Prostate gland (tissue), 2 donors: ENCODE measurements at regions not wholly inside any gene's neighbourhood (a gene's known extent, or its start where the extent isn't known, plus 50 kb on each side); places are given as distances from the start of the nearest gene placed in this dataset.
A peak's percentile ranks its signal among the peaks of the same experiment; 100 is the strongest.
"Not testable (repeated sequence)": the region's sequence is repeated elsewhere in the genome, so short reads cannot be mapped to it uniquely, and the experiment has no call there.

Source experiments
- DNase-seq: peaks from one replicate; pipeline ENCODE4 v3.0.0-alpha.2; 2019; ENCODE audit warnings: low spot score
- H3K27ac ChIP-seq, 2 donors: fragments of 200-600 bp; sonication (generic); 2 replicates each; pipeline ENCODE4 v1.5.1; 2017 to 2019
- H3K27me3 ChIP-seq: fragments of 200-600 bp; sonication (generic); replicated peaks from 2 replicates; pipeline ENCODE4 v1.5.1; 2019; ENCODE audit not compliant: insufficient read depth
- H3K36me3 ChIP-seq, 2 donors: fragments of 200-600 bp; sonication (generic); 1 replicate in 1 of 2; 2 replicates in 1 of 2; pipeline versions ENCODE4 v1.5.1 to v1.8.1; 2017 to 2019
- H3K4me1 ChIP-seq: fragments of 200-600 bp; sonication (generic); replicated peaks from 2 replicates; pipeline ENCODE4 v1.5.1; 2019
- H3K4me3 ChIP-seq, 2 donors: fragments of 200-600 bp; sonication (generic); 2 replicates each; pipeline ENCODE4 v1.5.1; 2017 to 2019
- H3K9me3 ChIP-seq: fragments of 200-600 bp; sonication (generic); 2 replicates; pipeline ENCODE4 v1.5.1; 2017
- POLR2A ChIP-seq: fragments of 450-650 bp; IDR thresholded peaks from one replicate; pipeline ENCODE4 v1.6.1; 2016; ENCODE audit warnings: antibody characterized with exemption, mild to moderate bottlenecking
- POLR2AphosphoS5 ChIP-seq: sonication (generic); formaldehyde crosslinking; IDR thresholded peaks from one replicate; pipeline ENCODE4 v1.6.1; 2017; ENCODE audit warnings: antibody characterized with exemption
- WGBS: methylation state at CpG from one replicate; pipeline ENCODE4 v1.1.5; 2018; 5-methylcytosine and 5-hydroxymethylcytosine counted together
- intact Hi-C: fragments of 100-400 bp; cut with DNase I; formaldehyde crosslinking; loops from one replicate; pipeline ENCODE4 v1.14.2; 2022
- TF ChIP-seq, protein P1 (sequence below), 4 experiments: fragments of 200-600 bp in 2 of 4; fragments of 450-650 bp in 2 of 4; sonication (generic) in 2 of 4; IDR thresholded peaks; 1 replicate in 3 of 4; 2 replicates in 1 of 4; pipeline ENCODE4 v1.5.1; 2016 to 2019; ENCODE audit warnings: antibody characterized with exemption in 4 of 4, mild to moderate bottlenecking in 2 of 4, moderate library complexity in 2 of 4

DNA sequence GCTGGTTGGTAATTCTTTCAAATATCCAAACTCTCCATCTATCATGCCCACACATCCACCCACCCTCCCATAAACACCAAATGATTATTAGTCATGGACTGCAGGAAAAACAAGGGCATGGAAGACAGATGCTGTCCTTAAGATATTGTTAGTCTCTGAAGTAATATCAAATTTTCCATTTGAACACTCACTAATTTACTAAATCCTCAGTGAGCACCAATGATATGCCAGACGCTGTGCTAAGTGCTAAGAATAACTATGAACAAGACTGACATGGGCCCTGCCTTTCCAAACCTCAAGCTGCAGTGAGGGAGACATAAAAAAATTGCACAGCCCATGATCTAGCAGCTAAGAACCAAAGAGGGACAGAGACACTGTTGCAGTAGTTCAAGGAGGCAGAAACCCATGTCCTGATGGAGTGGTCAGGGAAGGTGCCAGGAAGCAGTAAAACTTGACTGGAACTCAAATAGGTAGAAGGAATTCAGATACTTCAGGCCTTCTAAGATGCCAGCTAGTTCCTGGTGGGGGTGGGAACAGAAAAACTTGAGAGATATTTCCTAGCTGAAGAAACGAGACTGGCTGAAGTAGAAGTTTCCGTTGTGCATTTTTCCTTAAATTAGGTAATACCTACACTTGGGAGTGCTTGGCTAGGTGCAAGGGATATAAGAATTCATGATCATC, 182.1 kb downstream of the OSR1 start:
- Histone ChIP-seq H3K27ac (no peak overlapping the region), H3K27me3 (no peaks in the 10 kb centered on the region), H3K9me3 (no peaks in the 10 kb centered on the region), H3K36me3 (no peaks in the 10 kb centered on the region), H3K4me3 (no peak overlapping the region), H3K4me1 (no peaks in the 10 kb centered on the region)
- TF ChIP-seq POLR2AphosphoS5 (no peak), POLR2A (no peak)
- TF ChIP-seq, protein P1, sequence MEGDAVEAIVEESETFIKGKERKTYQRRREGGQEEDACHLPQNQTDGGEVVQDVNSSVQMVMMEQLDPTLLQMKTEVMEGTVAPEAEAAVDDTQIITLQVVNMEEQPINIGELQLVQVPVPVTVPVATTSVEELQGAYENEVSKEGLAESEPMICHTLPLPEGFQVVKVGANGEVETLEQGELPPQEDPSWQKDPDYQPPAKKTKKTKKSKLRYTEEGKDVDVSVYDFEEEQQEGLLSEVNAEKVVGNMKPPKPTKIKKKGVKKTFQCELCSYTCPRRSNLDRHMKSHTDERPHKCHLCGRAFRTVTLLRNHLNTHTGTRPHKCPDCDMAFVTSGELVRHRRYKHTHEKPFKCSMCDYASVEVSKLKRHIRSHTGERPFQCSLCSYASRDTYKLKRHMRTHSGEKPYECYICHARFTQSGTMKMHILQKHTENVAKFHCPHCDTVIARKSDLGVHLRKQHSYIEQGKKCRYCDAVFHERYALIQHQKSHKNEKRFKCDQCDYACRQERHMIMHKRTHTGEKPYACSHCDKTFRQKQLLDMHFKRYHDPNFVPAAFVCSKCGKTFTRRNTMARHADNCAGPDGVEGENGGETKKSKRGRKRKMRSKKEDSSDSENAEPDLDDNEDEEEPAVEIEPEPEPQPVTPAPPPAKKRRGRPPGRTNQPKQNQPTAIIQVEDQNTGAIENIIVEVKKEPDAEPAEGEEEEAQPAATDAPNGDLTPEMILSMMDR (IDR thresholded peaks at IDR 0.05) = no peak
- DNase-seq = no peak
- 84% methylated on average over 3 of the region's 3 CpGs for WGBS
- intact Hi-C loops = no loop called here

DNA sequence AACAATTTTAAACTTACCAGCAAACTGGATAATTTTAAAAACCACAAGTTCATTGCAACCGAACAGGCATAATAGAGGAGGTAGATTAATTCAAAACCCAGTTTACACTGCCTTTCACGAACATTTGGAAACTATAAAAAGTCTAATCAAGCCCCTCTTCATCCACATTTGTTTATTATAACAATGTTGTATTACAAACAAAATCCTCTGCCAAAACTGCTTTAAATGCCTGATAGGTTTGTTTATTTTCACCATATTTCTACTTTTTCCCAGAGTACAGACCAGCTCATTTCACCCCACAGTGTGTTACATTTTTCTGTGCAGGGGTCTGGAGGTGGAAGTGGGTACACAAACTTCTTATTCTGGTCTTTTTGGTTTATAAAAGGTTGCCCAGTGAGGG, 184.2 kb downstream of the OSR1 start:
- intact Hi-C loops = no loop called here
- no peaks in the 10 kb centered on the region for H3K36me3 ChIP-seq
- no peaks in the 10 kb centered on the region for H3K9me3 ChIP-seq
- no peak for DNase-seq
- no peaks in the 10 kb centered on the region for H3K27me3 ChIP-seq
- 75% methylated on average over 2 of the region's 2 CpGs for WGBS
- no peaks in the 10 kb centered on the region for H3K4me1 ChIP-seq
- H3K27ac ChIP-seq = no peak overlapping the region
- no peak for TF ChIP-seq POLR2A
- TF ChIP-seq, protein P1 (IDR thresholded peaks at IDR 0.05) = no peak
- no peak for TF ChIP-seq POLR2AphosphoS5
- no peak overlapping the region for H3K4me3 ChIP-seq

DNA sequence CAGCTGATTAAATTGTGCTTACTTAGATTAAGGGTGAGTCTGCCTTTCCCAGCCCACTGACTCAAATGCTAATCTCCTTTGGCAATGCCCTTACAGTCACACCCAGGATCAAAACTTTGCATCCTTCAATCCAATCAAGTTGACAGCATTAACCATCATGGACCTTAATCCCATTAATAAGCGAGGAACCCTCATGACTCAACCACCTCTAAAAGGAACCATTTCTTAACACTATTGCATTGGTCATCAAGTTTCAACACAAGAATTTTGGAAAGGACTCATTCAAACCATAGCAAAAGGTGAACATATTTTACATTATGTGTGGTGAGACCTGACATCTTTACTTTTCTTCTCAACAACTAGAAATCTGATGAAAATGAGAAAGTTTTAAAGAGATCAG, 187.0 kb downstream of the OSR1 start:
- Histone ChIP-seq H3K9me3 (no peaks in the 10 kb centered on the region), H3K27ac (no peak overlapping the region), H3K27me3 (no peaks in the 10 kb centered on the region), H3K36me3 (no peaks in the 10 kb centered on the region), H3K4me3 (no peak overlapping the region), H3K4me1 (no peaks in the 10 kb centered on the region)
- no peak for DNase-seq
- 100% methylated on average over 1 of the region's 1 CpG for WGBS
- TF ChIP-seq POLR2A (no peak), POLR2AphosphoS5 (no peak)
- TF ChIP-seq, protein P1 (IDR thresholded peaks at IDR 0.05) = no peak
- intact Hi-C loops = no loop called here

DNA sequence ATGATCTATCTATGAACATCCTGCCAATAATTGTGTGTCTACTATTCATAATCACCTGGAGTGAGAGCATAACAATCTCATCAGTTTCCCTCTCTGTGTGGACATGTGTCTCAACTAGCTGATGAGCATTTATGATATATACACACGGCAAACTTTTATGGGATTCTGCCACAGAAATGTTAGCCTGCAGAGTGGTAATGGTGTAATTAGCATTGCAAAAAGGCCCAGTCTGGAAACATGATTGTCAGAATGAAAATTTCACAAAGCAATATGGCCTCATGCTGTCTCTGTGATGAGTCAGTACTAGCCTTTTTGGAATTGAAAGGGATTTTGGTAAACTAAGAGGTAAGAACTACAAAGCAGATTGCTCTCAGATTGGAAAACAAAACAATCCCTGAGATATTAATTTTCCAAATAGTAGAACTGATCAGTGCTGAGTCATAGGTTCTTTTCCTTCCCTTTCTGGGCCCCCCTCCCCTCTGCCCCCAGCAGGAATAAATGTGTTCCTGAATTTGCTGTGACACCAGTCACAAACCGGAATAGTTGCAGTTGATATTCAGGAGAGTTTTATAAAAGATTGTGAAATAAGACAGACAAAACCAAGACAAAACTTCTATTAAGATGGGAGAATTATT, 189.2 kb downstream of the OSR1 start:
- Histone ChIP-seq H3K27me3 (no peaks in the 10 kb centered on the region), H3K27ac (no peak overlapping the region), H3K9me3 (no peaks in the 10 kb centered on the region), H3K4me3 (no peak overlapping the region), H3K36me3 (no peaks in the 10 kb centered on the region), H3K4me1 (no peaks in the 10 kb centered on the region)
- no peak for DNase-seq
- intact Hi-C loops = no loop called here
- WGBS = 78% methylated on average over 2 of the region's 2 CpGs
- TF ChIP-seq POLR2A = no peak
- no peak for TF ChIP-seq POLR2AphosphoS5
- TF ChIP-seq, protein P1 (IDR thresholded peaks at IDR 0.05) = no peak

DNA sequence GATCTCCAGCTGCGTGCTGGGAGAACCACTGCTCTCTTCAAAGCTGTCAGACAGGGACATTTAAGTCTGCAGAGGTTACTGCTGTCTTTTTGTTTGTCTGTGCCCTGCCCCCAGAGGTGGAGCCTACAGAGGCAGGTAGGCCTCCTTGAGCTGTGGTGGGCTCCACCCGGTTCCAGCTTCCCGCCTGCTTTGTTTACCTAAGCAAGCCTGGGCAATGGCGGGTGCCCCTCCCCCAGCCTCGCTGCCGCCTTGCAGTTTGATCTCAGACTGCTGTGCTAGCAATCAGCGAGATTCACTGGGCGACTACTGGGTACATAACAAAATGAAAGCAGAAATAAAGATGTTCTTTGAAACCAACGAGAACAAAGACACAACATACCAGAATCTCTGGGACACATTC, 194.3 kb downstream of the OSR1 start:
- H3K27me3 ChIP-seq, H3K27ac ChIP-seq, H3K36me3 ChIP-seq, H3K9me3 ChIP-seq, H3K4me3 ChIP-seq, intact Hi-C loops, H3K4me1 ChIP-seq: not testable (repeated sequence)
- peak; percentile 50 for TF ChIP-seq POLR2AphosphoS5
- WGBS = 31% methylated on average over 9 of the region's 9 CpGs
- peak; percentile 26 for DNase-seq
